ENCODE measurements at regions not wholly inside any gene's neighbourhood (a gene's known extent, or its start where the extent isn't known, plus 50 kb on each side); places are given as distances from the start of the nearest gene placed in this dataset.

DNA sequence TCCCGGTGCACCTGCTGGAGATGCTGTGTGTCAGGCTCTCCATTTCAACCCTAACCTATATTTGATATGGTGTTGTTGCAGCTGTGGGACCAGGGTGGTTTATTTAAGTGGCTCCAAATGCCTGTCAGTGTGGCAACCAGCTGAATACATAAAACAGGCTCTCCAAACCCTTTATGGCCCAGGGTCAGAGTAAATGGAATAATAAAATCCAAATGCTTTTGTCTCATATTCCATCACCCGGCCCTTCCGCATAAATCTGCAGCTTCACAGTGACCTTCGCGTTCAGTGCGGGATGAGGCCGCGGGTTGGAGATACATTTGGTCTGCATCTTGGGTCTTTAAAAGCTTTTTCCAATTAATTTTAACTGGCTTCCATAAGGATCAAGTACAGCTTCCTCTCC lies 382.1 kb upstream of the NR2F2 start:
- no peak for DNase-seq

DNA sequence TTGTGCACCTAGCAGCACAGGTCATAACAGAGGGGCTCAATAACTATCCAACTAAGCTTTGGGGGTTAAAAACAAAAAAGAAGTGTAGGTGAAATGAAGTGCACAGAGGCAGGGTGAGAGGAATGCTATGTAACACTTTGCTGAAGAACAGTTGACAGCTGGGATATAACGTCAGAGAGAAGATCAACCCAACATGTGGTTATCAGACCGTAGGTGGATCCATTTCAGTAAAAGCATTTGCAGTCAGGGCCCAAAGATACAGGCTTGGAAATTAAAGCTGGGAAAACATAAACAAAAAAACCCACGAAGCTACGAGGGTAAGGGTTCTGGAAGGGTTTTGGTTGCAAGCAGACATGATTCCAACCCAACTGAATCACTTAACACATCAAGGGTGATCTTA lies 377.5 kb upstream of the NR2F2 start:
- DNase-seq, result no peak

DNA sequence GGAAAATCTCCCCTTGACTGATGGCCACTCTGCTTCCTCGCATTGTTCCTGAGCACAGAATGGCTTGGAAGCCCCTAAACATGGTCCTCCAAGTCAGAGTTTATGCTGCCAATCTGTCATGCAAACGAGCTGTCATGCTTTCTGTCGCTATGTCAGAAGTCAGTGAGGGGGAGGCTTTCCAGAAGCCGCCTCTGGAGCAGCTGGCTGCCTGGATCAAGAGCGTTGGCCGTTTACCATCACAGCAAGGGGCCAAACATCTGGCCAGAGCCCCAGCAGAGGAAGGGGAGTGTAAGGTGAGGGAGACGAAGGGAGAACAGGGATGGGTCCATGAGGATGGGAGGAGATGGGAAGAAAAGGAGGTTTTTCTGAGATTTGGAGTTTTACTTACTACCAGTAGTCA lies 372.6 kb upstream of the NR2F2 start:
- DNase-seq, result no peak

DNA sequence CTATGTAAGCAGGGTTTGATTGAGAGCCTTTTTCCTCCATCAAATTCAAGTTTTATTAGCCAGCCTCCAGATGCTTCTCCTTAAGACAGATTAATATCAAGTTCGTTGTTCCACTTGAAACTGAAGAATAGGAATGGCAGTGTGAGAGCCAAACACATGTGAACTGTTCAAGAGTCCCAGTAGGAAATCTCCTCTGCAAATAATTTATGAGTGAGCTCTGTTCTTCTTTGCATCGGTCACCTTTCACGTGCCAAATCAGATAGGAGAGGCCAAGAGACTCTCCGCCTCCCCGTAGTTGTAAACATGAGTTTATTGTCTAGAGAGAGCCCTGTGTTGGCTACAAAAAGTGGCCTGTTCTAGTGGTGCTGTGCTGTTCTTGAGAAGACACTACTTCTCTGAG lies 372.1 kb upstream of the NR2F2 start:
- no peak for DNase-seq

DNA sequence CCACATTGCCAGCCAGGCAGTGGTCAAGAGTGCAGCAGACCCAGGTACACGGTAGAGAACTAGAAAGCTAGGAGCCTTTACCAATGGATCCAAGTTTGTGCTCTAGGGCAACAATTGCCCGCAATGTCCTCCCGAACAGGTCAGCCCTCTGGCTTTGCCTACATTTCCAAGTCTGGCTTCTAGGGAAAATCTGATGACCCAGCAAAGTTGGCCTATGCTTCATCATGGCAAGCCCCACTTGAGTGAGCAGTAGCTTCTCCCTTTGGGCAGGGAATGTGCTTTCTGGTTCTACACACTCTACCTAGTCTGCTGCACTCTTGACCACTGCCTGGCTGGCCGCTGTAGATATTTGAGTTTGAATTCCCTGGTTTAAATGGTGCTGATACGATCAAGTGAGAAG lies 361.6 kb upstream of the NR2F2 start:
- no peak for DNase-seq

DNA sequence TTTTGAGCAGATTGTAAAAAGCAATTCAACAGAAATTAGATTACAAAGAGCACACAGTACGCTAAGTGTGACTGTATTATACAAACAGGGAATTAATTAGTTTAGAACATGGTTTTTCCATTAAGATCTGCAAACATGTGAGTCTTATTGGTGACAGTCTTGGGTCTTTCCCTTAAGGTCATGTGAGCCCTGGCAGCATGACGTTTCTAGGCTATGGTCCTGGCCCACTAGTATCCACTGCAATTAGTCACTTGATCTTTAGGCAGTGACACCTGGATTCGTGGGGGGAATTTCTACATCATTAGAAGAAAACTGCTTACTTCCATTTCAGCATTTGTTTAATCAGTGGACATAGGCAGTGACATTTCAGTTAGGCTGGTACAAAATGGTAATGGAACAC lies 360.2 kb upstream of the NR2F2 start:
- no peak for DNase-seq

DNA sequence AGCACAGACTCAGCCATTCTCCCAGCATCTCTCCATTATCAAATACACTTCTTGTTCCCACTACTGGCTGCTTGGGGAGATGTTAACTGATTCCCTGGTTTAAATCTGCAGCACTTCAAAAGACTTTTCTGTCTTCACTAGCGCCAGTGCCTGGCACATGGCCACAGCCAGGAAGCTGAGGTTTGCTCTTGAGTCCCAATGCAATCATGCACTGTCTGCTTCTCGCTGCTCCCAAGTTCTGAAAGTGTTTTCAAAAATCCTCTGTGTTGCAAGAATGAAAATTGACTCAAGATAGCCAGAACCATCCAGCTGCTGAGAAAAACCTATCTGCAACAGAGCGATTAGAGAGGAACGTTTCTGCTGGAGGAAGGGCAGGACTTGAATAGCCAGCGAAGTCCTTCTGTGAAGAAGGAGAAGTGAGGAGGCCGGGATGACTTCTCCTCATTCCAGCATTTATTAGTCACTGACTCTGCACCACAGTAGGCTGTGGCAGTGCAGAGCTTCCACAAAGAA lies 358.4 kb upstream of the NR2F2 start:
- no peak for DNase-seq

DNA sequence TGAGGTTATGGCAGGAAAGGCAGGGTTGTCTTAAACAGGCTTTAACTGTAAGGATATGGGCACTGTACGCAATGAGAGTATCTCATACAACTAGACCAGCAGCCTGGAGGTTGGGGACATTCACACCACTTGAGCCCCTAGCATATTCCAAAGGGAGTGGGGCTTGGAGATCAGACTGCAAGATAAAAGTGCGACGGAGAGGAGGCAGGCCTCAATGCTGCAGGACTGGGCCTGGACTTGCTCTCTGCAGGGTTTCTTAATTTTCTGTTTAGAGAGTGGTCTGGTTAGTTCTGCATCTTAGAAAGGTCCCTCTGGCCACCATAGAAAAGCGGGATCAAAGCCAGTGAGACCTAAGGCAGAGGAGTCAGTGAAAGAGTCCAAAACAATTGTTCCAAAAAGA lies 357.7 kb upstream of the NR2F2 start:
- no peak for DNase-seq

DNA sequence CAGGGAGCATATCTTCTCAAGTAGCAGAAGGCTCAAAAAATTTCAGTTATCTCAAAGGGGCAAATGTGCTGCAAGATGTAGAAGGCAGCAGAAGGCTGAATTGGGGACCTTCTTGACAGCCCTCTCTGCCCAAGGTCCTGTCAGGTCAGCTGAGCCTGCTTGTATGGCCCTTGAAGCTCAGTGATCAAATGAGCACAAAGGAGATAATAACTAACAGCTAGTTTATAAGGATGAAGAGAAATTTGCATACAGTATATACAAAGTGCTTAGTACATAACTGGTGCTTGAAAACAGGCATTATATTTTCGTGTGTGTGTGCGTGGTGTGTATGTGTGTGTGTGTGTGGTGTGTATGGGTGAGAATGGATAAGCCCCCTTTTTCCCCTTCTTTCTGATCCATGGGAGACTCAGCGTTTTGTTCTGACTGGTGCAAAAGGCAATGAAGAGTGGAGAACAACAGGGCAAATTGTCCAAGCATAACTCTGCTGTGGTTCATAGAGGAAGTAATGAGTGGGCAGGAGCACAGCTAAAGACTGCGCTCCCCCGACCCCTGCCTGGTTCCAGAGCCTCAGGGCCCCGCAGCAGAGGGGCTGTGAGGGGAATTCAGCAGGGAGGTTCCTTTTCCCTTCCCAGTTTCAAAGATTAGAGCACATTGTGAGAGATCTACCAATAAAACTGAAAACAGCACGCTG lies 356.8 kb upstream of the NR2F2 start:
- DNase-seq, result no peak

DNA sequence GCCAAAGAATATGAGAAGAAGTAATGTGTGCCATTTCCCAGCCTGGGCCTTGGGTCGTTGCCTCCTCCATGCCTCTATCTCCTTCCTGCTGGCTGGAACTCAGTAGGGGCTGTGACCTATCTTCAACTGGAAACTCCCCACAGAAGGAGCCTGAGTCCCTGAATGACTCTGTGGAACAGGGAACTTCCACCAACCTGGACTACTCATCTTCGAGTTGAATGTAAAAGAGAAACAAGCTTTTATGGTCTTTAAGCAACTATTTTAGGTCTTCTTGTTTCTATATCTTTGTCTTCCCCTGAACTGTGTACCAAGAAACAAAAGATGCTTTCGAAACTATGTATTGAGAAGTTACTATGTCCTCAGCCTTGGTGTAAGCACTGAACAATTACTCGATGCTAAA lies 355.3 kb upstream of the NR2F2 start:
- no peak for DNase-seq

DNA sequence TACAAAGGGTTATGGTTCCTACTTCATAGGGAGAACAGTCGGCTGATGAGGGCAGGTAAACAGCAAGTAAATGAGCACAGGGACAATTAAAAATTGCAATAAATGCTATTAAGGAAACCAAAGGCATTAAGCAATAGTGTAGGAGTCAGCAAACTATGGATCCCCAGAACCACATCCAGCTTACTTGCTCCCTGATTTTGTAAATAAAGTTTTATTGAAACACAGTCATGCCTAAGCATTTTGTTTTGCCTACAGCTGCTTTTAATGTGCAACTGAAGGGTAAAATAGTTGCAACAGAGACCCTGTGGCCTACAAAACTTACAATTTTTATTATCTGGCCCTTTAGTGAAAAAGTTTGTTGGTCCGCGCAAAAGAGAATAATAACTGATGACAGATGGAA lies 351.2 kb upstream of the NR2F2 start:
- no peak for DNase-seq

DNA sequence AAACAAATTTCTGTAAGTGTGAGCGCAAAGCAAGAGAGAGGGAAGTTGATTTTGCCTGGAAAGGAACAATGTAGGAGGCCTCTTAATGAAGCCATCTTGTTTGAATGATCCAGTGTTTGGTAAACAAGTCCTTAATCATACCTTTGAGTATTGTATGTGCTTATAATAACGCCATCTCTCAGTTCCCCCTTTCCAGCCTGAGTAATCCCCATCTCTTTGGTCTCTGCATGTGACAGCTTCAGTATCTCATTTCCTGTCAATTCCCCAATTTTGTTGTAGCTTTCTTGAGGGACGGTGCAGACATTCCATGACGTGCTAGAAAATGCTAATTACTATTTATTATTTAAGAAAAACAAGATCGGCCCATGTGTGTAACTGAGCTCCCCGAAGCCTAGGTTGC lies 349.3 kb upstream of the NR2F2 start:
- no peak for DNase-seq

DNA sequence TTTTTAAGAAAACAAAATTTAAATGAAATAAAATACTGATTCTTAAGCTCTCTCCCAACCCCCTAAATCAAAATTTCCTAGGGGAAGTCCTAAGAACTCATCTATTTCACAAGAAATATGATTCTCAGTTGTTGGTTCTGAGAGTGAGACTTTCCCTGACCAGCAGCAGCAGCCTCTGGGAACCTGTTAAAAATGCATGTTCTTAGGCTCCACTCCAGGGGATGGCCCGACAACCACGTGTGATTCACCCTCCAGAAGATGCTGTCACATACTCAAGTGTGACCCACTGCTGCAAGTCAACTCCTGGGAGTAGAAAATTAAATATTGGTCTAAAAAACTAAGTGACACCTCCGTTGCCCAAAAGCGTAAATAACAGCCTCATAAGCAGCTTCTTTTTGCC lies 343.2 kb upstream of the NR2F2 start:
- DNase-seq, result no peak

DNA sequence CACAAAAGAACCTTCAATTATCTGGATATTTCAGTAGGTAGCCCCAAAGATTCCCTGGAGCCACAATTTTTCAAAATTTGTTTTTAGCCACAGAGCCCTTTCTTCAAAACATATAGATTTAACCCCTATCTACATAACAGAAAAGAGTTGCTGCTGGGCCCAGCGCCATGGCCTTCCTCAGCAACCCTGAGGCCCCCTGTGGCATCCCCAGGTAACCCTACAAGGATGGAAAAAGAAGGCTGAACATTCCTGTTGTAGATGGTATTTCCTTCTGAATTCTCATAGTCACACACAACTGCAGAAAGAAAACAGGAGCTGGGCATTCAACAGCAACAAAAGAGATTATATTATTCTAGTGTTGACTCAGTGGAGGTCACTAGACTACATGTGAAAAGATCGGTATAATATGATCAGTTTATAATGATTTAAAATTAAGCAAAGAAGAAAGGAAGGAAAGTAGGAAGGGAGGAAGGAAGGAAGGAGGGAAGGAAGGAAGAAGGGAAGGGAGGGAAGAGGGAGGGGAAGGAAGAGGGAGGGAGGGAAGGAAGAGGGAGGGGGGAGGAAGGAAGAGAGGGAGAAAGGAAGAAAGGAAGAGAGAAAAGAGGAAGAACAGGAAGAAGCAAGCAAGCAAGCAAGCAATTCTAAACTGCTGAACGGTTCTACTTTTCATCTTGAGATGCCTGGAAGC lies 342.5 kb upstream of the NR2F2 start:
- no peak for DNase-seq

DNA sequence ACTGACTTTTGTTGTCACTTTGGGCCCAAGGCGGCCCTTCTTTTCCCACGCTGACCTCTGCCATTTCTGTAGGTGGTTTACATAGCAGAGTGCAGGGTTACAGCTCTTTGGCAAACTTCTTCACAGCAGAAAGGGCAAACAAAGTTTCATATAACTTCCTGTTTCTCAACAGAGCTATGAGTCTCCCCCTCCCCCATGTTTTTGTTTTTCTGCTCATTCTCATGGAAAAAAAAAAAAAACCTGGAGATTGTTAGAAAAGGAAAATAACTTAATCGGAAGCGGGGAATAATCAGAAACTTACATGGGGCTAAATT lies 342.0 kb upstream of the NR2F2 start:
- DNase-seq, result no peak

DNA sequence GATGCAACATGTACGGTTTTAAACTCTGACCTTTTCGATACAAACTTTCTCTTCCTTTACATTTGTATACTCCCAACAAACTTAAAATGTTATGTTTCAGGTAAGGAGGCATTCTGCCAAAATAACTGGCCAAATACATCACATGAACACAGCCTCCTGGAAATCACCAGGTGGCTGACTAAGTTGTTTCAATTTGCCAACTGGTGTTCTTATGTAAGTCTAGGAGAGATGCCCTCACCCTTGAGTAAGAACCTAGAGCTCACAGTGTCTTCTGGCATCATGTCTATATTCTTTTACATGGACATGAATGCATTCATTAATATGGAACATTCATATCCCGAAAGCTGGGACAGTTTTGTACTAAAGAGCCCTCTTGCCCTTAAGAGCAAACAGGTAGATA lies 341.1 kb upstream of the NR2F2 start:
- no peak for DNase-seq

DNA sequence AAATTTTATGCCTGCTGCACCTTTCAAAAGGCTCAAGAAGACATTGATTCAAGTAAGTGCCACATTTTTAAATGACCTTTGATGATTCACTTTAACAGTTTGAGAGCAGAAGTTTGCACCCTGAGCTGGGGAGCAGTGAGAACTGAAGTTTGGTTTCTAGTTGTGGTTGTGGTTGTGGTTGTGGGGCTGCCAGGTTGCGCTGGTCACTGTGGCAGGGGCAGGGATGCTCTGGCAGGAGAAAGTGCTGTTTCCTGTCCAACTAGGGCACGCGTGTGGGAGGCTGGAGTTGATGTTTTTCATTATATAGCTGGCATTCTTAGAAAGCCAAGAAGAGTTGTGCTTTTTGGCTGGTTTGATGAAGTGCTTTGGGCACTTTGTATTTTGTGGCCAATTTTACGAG lies 339.7 kb upstream of the NR2F2 start:
- no peak for DNase-seq

DNA sequence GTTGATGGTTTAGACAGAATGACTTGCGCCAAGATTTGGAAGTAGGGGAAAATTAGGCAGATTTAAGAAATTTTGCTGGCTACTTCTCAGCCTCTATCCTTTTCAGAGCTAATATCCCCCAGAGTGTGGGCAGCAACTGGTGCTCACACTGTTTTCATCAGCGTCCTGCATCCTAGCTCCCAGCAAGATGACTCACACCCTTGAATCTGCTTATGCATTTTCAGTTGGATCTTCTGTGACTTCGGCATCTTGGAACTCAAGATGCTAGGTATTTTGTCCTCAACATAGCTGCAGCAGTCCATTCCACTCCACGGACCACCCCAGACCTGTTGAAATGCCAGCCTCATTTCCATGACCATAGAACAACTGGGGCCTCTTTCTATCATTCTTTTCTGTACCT lies 336.1 kb upstream of the NR2F2 start:
- DNase-seq, result no peak

DNA sequence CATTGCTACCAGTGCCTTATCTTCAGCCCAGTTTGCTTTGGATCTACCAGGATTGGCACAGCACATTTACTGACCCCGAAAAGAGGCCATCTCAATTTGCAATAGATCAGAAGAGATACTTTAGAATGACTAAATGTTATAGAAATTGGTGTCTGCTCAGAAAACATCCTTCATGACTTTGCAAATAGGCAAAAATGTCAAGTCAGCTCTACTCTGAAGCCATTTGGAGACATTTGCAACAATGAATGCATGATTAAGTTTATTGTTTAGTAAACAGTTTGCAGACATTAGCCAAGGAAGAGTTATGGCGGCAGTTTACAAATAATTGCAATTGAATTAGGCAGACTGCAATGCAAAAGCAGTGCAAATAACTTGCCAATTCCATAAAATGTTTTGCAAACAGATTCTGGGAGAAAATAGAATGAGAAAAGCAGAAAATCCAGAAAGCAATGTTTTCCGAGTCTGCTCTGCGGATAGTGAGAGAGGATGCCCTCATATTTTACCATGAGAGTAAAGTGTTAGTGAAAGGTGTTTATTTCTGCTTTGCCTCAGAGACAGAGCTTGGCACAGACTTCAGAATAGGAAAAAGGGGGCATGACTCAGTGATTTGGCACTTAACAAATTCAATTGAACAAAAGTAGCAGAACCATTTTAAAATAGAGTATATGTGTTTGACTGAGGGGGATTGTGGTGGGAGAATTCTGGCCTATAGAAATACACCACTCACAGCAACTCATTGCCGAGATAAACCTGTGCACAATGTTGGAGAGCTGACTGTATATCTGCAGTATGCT lies 334.9 kb upstream of the NR2F2 start:
- DNase-seq, result no peak

DNA sequence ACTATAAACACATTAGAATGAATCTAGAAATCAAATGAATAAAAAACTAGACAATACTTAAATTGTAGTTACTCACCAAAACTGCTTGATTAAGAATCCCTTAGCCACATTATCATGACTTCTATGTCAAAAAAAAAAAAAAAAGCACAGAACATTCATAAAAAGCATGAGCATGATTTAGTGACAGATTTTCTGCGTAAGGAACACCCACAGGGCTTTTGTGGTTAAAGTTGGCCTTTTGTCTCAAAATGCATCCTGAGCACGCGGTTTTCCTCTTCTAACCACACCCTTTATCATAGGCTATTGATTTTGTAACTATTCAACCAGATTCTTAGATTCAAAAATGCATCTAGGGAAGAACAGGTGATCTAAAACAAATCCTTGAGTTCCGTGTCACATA lies 334.0 kb upstream of the NR2F2 start:
- DNase-seq, result no peak

DNA sequence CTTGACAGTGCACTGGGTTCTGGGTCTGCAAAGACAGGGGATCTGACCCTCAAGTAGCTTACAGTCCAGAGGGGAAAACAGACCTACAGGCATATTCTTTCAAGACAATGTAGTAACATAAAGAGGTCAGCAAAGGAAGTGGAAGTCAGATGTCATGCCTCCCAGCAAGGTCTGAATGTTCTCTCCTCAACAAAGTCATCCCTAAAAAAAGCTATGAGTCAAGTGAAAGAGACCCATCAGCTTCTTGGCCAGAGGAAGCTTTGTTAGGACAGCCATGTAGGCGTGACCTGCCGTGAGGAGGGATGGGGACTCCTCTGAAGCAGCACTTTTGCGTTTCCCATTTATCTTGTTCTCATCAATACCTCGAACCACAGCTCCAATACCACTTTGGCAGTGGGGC lies 331.6 kb upstream of the NR2F2 start:
- DNase-seq, result no peak

DNA sequence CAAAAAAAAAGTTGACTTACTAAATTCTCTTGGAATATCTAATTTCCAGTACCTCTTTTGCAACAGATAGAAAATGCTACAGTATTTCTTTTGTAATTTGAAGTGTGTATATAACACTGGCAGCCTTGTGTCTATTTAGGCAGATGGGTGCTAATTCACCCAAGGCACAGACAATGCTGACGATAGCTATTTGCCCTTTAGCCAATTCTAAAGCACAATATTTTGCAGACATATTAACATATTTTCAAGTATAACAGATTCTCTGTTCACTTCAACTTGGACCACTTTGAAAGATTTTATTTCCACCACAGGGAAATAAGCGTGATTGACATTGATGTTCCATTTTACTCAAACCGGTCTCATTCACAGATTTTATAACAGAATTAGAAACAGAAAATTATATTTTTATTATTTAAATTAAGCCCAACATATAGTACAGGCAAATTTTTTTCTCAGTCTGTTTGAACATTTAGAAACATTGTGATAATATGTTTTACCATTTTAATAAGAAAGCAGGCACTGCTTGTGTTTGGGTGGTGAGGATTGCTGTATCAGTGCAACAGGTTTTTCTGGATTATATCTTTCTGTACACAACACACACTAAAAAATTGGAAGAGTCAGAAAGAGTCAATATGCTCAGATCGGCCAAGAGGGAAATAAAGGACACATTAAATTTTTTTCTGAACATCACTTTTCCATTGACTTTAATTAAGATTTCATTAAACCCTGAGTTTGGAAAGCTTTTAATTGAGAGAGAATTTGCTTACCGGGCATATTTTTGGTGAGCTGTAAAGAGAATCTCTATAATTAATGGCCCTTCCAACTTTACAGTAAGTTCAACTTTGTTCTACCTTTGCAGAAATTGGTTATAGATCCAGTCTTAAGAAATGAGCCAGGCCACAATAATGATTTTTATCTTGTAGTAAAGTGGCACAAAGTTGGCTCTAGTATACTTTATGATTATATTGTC lies 327.3 kb upstream of the NR2F2 start:
- no peak for DNase-seq

DNA sequence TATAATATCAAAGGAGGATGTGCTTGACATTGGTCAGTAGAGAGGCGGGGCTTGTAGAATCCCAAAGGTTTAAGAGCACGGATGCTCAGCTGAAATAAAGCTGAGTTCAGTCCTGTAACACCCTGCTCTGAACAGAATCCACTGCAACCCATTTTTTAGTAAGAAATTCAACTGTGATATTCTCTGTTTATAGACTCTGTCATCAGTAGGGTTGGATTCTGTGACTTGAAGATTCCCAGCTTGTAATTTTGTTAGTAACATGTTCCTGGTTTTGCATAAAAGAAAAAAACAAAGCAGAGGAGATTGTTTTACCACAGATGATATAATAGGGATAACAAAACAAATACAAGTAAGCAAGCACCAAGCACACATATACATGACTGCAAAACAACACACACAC lies 324.6 kb upstream of the NR2F2 start:
- DNase-seq, result no peak
